ENCODE measurements at regions not wholly inside any gene's neighbourhood (a gene's known extent, or its start where the extent isn't known, plus 50 kb on each side); places are given as distances from the start of the nearest gene placed in this dataset.

- H3K79me2 ChIP-seq (ENCODE audit: insufficient read depth, low read length) = no peaks in the 10 kb centered on the region
- Mint-ChIP-seq H3K27ac (no peak overlapping the region), H3K9me3 (peaks cover 0 to 17% (median 5%) of the 10 kb centered on the region in 7 donors), H3K27me3 (ENCODE audit: low read depth in 3 of 3) (peaks cover 0 to 5% (median 3%) of the 10 kb centered on the region in 3 donors), H3K36me3 (no peaks in the 10 kb centered on the region), H3K4me1 (no peaks in the 10 kb centered on the region), H3K4me3 (no peak overlapping the region)
- 88% methylated on average over 17 of the region's 60 CpGs for WGBS (ENCODE audit: insufficient coverage)
- no peak overlapping the region for H3K4me3 ChIP-seq (replicated peaks in 1 of 3; ENCODE audit: low read depth in 2 of 3, low read length in 3 of 3)
- peaks cover 0 to 4% of the 10 kb centered on the region in 2 donors for H3K27me3 ChIP-seq (ENCODE audit: control insufficient read depth in 2 of 2, insufficient read depth in 2 of 2, low read length in 2 of 2)
- no peak for DNase-seq
- no peak for TF ChIP-seq CTCF (IDR thresholded peaks at IDR 0.05)
- no peaks in the 10 kb centered on the region for H3K4me1 ChIP-seq (ENCODE audit: control insufficient read depth in 1 of 2, insufficient read depth in 2 of 2, low read length in 2 of 2)
- H4K20me1 ChIP-seq (ENCODE audit: insufficient read depth, low read length) = no peaks in the 10 kb centered on the region
- H3K27ac ChIP-seq (ENCODE audit: low read depth in 1 of 2, low read length in 2 of 2) = no peak overlapping the region
- no peak overlapping the region for H3K9ac ChIP-seq (ENCODE audit: insufficient read depth, low read length, poor library complexity, severe bottlenecking)
- intact Hi-C loops (cut with micrococcal nuclease) = no loop called here
- H3K4me2 ChIP-seq (replicated peaks; ENCODE audit: extremely low read depth, low read length, poor library complexity, severe bottlenecking) = no peak overlapping the region
- no peaks in the 10 kb centered on the region for H3K36me3 ChIP-seq (replicated peaks in 1 of 2; ENCODE audit: control insufficient read depth in 1 of 2, insufficient read depth in 2 of 2, low read length in 2 of 2)
- no peak overlapping the region for H2AFZ ChIP-seq (ENCODE audit: insufficient read depth, low read depth, low read length, poor library complexity, severe bottlenecking)
- peaks cover 0 to 6% of the 10 kb centered on the region in 2 donors for H3K9me3 ChIP-seq (replicated peaks in 1 of 2; ENCODE audit: control insufficient read depth in 1 of 2, insufficient read depth in 1 of 2, low read length in 2 of 2)
Measured at GRCh38 chr7:346116-346898, 56.3 kb downstream of the FOXL3 start.

- no peaks in the 10 kb centered on the region for H3K79me2 ChIP-seq (ENCODE audit: insufficient read depth, low read length)
- no peaks in the 10 kb centered on the region for H3K36me3 Mint-ChIP-seq
- H3K4me3 ChIP-seq (replicated peaks in 1 of 3; ENCODE audit: low read depth in 2 of 3, low read length in 3 of 3) = no peak overlapping the region
- no peak for TF ChIP-seq CTCF (IDR thresholded peaks at IDR 0.05)
- H3K36me3 ChIP-seq (replicated peaks in 1 of 2; ENCODE audit: control insufficient read depth in 1 of 2, insufficient read depth in 2 of 2, low read length in 2 of 2) = no peaks in the 10 kb centered on the region
- peaks cover 0 to 2% of the 10 kb centered on the region in 2 donors for H3K4me1 ChIP-seq (ENCODE audit: control insufficient read depth in 1 of 2, insufficient read depth in 2 of 2, low read length in 2 of 2)
- no peaks in the 10 kb centered on the region for H4K20me1 ChIP-seq (ENCODE audit: insufficient read depth, low read length)
- no peak overlapping the region for H3K27ac Mint-ChIP-seq
- peaks cover 5 to 9% (median 6%) of the 10 kb centered on the region in 3 donors for H3K27me3 Mint-ChIP-seq (ENCODE audit: low read depth in 3 of 3)
- H3K27ac ChIP-seq (ENCODE audit: low read depth in 1 of 2, low read length in 2 of 2) = no peak overlapping the region
- peaks cover 0 to 6% of the 10 kb centered on the region in 2 donors for H3K9me3 ChIP-seq (replicated peaks in 1 of 2; ENCODE audit: control insufficient read depth in 1 of 2, insufficient read depth in 1 of 2, low read length in 2 of 2)
- H3K4me2 ChIP-seq (replicated peaks; ENCODE audit: extremely low read depth, low read length, poor library complexity, severe bottlenecking) = no peak overlapping the region
- no peak overlapping the region for H2AFZ ChIP-seq (ENCODE audit: insufficient read depth, low read depth, low read length, poor library complexity, severe bottlenecking)
- intact Hi-C loops (cut with micrococcal nuclease) = no loop called here
- peaks cover 0 to 12% of the 10 kb centered on the region in 2 donors for H3K27me3 ChIP-seq (ENCODE audit: control insufficient read depth in 2 of 2, insufficient read depth in 2 of 2, low read length in 2 of 2)
- peaks cover 6% of the 10 kb centered on the region for H3K4me1 Mint-ChIP-seq
- peaks cover 2 to 17% (median 5%) of the 10 kb centered on the region in 7 donors for H3K9me3 Mint-ChIP-seq
- H3K4me3 Mint-ChIP-seq = no peak overlapping the region
- 89% methylated on average over 20 of the region's 20 CpGs for WGBS (ENCODE audit: insufficient coverage)
- no peak overlapping the region for H3K9ac ChIP-seq (ENCODE audit: insufficient read depth, low read length, poor library complexity, severe bottlenecking)
- no peak for DNase-seq
Measured at GRCh38 chr7:347001-347590, 57.1 kb downstream of the FOXL3 start.

All from CD14-positive monocyte (primary cell).